ENCODE measurements at regions not wholly inside any gene's neighbourhood (a gene's known extent, or its start where the extent isn't known, plus 50 kb on each side); places are given as distances from the start of the nearest gene placed in this dataset.

DNA sequence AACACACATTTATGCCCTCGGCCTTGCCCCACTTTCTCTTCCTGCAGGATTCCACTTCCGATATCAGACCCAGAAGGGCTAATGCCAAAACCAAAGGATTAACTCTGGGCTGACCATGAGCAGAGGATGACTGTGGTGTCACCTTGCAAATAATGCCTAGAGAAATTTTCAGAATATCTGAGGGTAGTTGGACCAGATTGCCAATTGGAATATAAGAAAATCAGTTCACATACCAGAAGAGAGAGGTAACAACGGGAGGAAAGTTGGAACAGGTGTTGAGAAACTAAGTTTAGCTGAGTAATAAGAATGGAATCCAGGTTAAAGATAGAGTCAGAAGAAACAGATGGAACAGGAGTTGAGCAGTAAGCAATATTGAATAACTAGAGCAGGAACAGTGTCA is 232.7 kb upstream of the UBE2E3 start:
- TF ChIP-seq, protein P1, sequence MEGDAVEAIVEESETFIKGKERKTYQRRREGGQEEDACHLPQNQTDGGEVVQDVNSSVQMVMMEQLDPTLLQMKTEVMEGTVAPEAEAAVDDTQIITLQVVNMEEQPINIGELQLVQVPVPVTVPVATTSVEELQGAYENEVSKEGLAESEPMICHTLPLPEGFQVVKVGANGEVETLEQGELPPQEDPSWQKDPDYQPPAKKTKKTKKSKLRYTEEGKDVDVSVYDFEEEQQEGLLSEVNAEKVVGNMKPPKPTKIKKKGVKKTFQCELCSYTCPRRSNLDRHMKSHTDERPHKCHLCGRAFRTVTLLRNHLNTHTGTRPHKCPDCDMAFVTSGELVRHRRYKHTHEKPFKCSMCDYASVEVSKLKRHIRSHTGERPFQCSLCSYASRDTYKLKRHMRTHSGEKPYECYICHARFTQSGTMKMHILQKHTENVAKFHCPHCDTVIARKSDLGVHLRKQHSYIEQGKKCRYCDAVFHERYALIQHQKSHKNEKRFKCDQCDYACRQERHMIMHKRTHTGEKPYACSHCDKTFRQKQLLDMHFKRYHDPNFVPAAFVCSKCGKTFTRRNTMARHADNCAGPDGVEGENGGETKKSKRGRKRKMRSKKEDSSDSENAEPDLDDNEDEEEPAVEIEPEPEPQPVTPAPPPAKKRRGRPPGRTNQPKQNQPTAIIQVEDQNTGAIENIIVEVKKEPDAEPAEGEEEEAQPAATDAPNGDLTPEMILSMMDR (IDR thresholded peaks at IDR 0.05), result no peak
- no peak for TF ChIP-seq POLR2A (IDR thresholded peaks at IDR 0.05)

Data from Peyer's patch (tissue), 4 donors.